GM21367 (cell line): ENCODE measurements at regions not wholly inside any gene's neighbourhood (a gene's known extent, or its start where the extent isn't known, plus 50 kb on each side); places are given as distances from the start of the nearest gene placed in this dataset.
"Not testable (repeated sequence)": the region's sequence is repeated elsewhere in the genome, so short reads cannot be mapped to it uniquely, and the experiment has no call there.

Experiments
- ATAC-seq: cut with Tn5 transposase; IDR thresholded peaks from one replicate; pipeline ENCODE4 v1.9.1; 2021; ENCODE audit not compliant: unreplicated experiment

- ATAC-seq = not testable (repeated sequence)
Observed at GRCh38 chr1:91207691-91208090, 185.9 kb upstream of the ZNF644 start.

- ATAC-seq = not testable (repeated sequence)
Observed at GRCh38 chr1:91204150-91204549, 182.3 kb upstream of the ZNF644 start.

DNA sequence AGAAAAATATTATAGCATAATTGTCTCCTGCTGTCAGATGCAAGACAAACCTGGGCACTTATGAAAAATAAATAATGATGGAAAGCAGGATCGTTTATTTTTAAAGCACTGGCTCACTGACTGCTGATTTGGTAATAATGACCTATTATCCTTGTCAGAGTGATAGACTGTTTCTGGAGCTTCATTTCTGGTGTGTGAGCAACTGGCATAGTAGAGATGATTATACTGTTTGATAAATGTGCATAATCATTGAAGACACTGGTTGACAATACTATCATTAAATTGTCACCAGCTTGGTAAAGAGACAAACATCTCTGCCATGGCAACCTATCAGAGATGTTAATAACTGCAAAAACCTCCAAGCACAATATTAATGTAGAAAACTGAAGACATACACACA lies 179.9 kb upstream of the ZNF644 start:
- ATAC-seq = no peak

GRCh38 chr1:91201176-91201575 lies 179.3 kb upstream of the ZNF644 start:
- ATAC-seq = no peak

DNA sequence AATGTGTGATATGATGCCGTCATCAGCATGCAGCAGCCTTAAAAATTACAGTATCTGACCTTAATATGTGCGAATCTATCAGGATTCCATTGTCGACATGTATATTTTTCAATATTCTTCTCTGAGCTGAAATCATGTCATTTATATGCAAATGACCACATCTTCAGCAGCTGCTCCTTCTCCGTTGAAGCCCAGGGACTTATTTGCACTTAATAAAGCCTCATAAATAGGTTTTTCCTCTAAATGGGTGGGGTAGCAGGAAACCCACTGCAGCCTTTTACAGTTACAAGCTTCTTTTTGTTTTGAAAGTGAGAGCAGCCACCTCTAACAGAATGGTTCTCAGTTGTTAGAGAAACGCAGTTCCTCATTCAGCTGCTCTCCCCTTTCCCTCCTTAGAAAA lies 178.8 kb upstream of the ZNF644 start:
- ATAC-seq = no peak

GRCh38 chr1:91199988-91200387 lies 178.2 kb upstream of the ZNF644 start:
- no peak for ATAC-seq

DNA sequence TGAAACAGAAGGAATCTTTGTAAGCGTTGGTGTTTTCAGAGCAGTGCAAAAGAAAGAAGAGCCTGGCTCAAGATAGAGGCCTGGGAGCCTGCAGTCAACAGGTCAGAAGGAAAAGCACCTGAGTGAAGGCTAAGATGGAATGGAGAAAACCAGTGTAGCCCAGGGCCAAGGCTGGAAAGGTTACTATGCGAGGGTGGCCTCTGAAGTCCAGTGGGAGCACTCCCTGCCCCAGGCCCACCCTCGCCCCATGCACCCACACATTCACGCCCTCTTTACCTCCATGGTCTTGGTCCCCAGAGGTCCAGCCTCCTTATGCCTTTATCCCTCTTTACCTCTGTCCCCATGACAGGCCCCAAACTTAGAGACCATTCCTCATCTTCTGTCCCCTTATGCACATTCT lies 169.2 kb upstream of the ZNF644 start:
- ATAC-seq = no peak

DNA sequence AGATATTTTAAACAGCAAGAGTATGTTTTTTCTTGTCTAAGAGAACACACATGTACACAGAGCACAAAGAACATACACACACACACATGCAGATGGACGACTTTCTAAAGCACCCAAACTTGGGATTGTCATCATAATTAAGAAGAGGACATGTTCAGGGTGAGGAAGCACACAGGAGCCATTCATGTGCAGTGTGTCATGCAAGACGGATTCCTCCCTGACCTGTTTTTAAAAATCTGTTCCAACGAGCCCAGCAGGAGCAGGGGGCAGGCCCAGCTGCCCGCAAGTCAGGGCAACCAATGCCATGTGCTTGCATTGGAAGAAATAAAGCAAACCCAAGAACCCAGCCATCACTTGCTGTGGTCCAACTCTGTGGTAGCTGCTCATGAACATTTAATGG lies 167.3 kb upstream of the ZNF644 start:
- no peak for ATAC-seq

DNA sequence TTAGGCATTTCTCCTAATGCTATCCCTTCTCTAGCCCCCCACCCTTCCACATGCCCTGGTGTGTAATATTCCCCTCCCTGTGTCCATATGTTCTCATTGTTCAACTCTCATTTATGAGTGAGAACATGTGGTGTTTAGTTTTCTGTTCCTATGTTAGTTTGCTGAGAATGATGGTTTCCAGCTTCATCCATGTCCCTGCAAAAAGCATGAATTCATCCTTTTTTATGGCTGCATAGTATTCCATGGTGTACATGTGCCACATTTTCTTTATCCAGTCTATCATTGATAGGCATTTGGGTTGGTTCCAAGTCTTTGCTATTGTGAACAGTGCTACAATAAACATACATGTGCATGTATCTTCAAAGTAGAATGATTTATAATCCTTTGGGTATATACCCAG lies 161.0 kb upstream of the ZNF644 start:
- ATAC-seq = not testable (repeated sequence)

GRCh38 chr1:91176250-91176649 lies 154.4 kb upstream of the ZNF644 start:
- no peak for ATAC-seq

DNA sequence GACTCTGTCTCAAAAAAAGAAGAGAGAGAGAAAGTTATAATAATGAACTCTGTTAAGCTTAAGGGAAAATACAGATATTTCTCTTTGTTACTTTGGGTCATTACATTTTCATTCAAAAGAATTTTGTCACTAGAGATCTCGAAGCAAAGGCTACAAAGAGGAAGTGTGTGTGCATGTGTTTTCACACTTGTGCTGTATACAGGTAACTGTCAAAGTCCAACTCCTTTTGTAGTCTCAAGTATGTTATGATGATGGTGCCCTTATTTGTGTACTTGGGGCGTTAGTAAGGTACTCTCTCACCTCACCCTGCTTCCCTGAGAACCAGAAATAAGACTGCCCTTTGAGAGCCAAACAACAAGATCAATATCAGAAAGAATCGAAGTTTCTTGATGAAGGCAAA lies 152.9 kb upstream of the ZNF644 start:
- no peak for ATAC-seq

DNA sequence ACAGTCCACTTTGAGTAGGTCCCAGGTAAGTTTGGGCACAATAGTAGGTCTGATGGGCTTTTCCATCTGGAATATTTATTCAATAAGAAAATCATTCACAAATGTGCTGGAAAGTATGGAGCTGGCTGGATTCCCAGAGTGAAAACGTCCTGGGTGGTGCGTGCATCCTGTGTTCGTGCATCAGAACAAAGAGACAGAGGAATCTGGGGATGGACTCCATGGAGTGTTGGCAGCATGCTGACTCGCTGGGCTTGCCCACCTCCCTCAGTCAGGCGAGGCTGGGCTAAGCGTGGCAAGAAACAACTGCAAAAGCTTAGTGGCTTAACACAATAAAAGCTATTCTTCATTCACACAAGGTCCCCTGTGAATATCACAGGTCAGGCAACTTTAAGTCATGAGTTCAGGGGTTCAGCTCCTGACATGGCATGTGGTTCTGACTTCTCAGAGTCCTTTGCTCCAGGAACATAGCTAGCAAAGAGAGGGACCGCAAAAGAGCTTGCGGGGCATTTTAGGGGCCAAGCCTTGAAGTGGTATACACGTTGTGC lies 151.6 kb upstream of the ZNF644 start:
- no peak for ATAC-seq

DNA sequence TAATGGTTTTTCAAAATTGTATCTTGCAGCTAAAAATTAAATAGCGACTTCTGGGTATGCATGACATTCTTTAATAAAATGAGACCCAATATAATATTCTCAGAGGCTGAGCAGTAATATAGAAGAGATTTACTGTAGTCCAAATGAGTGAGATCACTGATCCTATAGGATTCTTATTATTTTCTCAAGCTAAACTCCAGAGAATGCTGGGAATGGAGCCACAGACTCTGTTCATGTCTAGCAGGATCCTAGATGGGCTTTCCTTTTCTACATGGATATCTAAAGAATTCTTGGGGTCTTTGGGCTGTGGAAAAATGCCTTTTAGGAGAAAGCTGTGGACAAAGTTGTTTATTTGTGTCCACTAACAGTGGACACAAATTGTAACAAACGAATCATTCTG lies 150.7 kb upstream of the ZNF644 start:
- ATAC-seq = no peak

GRCh38 chr1:91171898-91172297 lies 150.1 kb upstream of the ZNF644 start:
- ATAC-seq = no peak

GRCh38 chr1:91170571-91170970 lies 148.7 kb upstream of the ZNF644 start:
- no peak for ATAC-seq

- no peak for ATAC-seq
Observed at GRCh38 chr1:91166106-91166712, 144.4 kb upstream of the ZNF644 start.

- ATAC-seq = peak; percentile 92
Observed at GRCh38 chr1:91165033-91165654, 143.3 kb upstream of the ZNF644 start.

DNA sequence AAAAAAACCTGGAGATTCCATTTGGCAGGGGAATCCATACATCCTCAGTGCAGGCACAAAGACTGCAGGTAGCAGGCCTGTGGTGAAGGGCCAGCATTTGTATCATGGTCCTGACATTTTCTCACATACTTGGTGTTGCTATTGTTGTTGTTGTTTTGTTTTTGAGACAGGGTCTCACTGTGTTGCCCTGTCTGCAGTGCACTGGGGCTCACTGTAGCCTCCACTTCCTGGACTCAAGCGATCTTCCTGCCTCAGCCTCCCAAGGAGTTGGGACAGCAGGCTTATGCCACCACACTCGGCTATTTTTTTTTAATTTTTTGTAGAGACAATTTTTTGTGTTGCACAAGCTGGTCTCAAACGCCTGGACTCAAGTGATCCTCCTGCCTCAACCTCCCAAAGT lies 140.8 kb upstream of the ZNF644 start:
- no peak for ATAC-seq

DNA sequence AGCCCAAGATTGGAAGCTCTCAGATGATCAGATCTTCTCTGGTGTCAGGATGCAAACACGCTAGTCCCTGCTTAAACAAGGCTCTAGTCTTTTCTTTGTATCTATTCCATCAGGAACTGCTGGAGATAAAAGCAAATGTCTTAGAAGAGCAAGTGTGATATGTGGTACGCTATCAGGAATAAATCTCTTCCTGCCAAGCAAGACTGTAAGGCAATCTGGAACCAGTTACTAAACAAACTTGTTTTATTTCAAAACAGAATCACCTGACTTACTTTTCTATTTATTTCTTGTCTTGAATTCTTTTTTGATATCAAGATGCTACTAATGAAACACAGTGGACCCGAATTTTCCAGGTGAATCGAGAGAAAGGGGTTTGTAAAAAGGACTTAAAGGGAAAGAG lies 139.9 kb upstream of the ZNF644 start:
- ATAC-seq = no peak

- no peak for ATAC-seq
Observed at GRCh38 chr1:91161166-91161565, 139.3 kb upstream of the ZNF644 start.

DNA sequence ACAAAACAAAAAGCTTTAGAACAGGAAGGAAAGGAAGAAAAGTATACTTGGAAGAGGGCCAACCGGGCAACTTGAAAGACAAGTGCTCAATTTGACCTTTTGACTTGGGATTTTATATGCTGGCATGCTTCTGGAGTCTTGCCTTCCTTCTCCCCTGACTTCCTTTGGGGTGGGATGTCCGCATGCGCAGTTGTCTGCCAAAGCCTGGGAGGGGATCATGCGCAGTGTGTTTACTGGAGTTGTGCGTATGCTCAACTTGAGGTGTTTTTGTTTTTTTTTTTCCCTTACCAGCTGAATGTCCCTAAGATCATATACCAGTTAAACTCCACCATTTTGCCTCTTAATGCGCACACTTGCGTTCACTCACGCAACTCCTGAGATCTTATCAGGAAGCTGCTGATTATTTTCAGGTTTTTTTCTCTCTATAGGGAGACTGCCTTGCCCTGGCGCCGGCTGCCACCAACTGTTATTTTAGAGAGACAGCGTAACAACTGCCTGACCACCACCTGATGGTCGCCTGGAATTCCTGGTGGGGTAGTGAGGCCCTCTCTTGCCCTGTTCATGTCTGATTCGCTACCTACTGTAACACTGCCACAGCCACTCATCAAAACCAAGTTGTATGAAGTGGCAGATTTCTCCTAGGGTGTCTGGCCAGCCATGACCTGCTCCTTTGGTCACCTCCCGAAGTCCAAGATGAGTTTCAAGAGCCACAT lies 138.7 kb upstream of the ZNF644 start:
- ATAC-seq = no peak

GRCh38 chr1:91153341-91153740 lies 131.5 kb upstream of the ZNF644 start:
- ATAC-seq = no peak
